ENCODE measurements at regions not wholly inside any gene's neighbourhood (a gene's known extent, or its start where the extent isn't known, plus 50 kb on each side); places are given as distances from the start of the nearest gene placed in this dataset.

- no peak overlapping the region for H3K27ac ChIP-seq
- H3K4me3 ChIP-seq: no peak overlapping the region
Observed at GRCh38 chr1:219264561-219264960, 90.9 kb downstream of the LYPLAL1 start.
